Breast epithelium (tissue), 4 donors: ENCODE measurements at regions not wholly inside any gene's neighbourhood (a gene's known extent, or its start where the extent isn't known, plus 50 kb on each side); places are given as distances from the start of the nearest gene placed in this dataset.

Experiments
- DNase-seq, 2 donors: peaks; one replicate each; pipeline ENCODE4 v3.0.0-alpha.2; 2019; ENCODE audit warnings: low spot score in 2 of 2
- H3K27ac ChIP-seq, 2 donors: fragments of 200-600 bp; sonication (generic) in 1 of 2; one replicate each; pipeline ENCODE4 v1.5.1; 2016 to 2019; ENCODE audit warnings: mild to moderate bottlenecking in 1 of 2
- H3K27me3 ChIP-seq, 2 donors: fragments of 200-600 bp; sonication (generic) in 1 of 2; one replicate each; pipeline versions ENCODE4 v1.5.1 to v1.6.0; 2017 to 2019; ENCODE audit warnings: control low read depth in 1 of 2, mild to moderate bottlenecking in 1 of 2
- H3K36me3 ChIP-seq: fragments of 200-600 bp; one replicate; pipeline ENCODE4 v1.5.1; 2019
- H3K4me1 ChIP-seq, 2 donors: fragments of 200-600 bp; sonication (generic); one replicate each; pipeline ENCODE4 v1.5.1; 2016 to 2019; ENCODE audit warnings: control low read depth in 1 of 2
- H3K4me3 ChIP-seq, 3 donors: fragments of 200-600 bp; sonication (generic); 1 replicate in 2 of 3; 2 replicates in 1 of 3; pipeline ENCODE4 v1.5.1; 2016 to 2019; ENCODE audit warnings: mild to moderate bottlenecking in 3 of 3, moderate library complexity in 2 of 3
- H3K9me3 ChIP-seq, 2 donors: fragments of 200-600 bp; sonication (generic) in 1 of 2; one replicate each; pipeline ENCODE4 v1.5.1; 2016 to 2019; ENCODE audit warnings: control low read depth in 1 of 2
- CTCF ChIP-seq, 3 donors: fragments of 450-650 bp; IDR thresholded peaks; one replicate each; pipeline ENCODE4 v1.5.1; 2016 to 2017; ENCODE audit warnings: antibody characterized with exemption in 3 of 3, mild to moderate bottlenecking in 3 of 3, moderate library complexity in 3 of 3
- POLR2A ChIP-seq: fragments of 450-650 bp; IDR thresholded peaks from one replicate; pipeline ENCODE4 v1.6.1; 2016; ENCODE audit warnings: antibody characterized with exemption, mild to moderate bottlenecking, moderate library complexity
- POLR2AphosphoS5 ChIP-seq, 3 donors: sonication (generic); formaldehyde crosslinking; IDR thresholded peaks; one replicate each; pipeline ENCODE4 v1.6.1; 2017; ENCODE audit warnings: antibody characterized with exemption in 3 of 3
- intact Hi-C: fragments of 100-400 bp; cut with DNase I; formaldehyde crosslinking; loops from one replicate; pipeline ENCODE4 v1.15.1; 2023; ENCODE audit warnings: low total_unique reads

GRCh38 chr6:8574311-8574710 lies 139.0 kb upstream of the SLC35B3 start:
- no peaks in the 10 kb centered on the region for H3K27me3 ChIP-seq
- intact Hi-C loops: no loop called here
- H3K9me3 ChIP-seq: no peaks in the 10 kb centered on the region
- no peak for DNase-seq
- H3K4me1 ChIP-seq: no peaks in the 10 kb centered on the region
- no peaks in the 10 kb centered on the region for H3K36me3 ChIP-seq
- H3K27ac ChIP-seq: no peak overlapping the region
- no peak overlapping the region for H3K4me3 ChIP-seq
- TF ChIP-seq CTCF (IDR thresholded peaks at IDR 0.05): no peak
- TF ChIP-seq POLR2A: no peak
- no peak for TF ChIP-seq POLR2AphosphoS5 (IDR thresholded peaks at IDR 0.05)

GRCh38 chr6:8570256-8570920 lies 135.0 kb upstream of the SLC35B3 start:
- no peak for TF ChIP-seq CTCF (IDR thresholded peaks at IDR 0.05)
- Histone ChIP-seq H3K27me3 (no peaks in the 10 kb centered on the region), H3K4me1 (no peaks in the 10 kb centered on the region), H3K9me3 (no peaks in the 10 kb centered on the region), H3K27ac (no peak overlapping the region), H3K4me3 (no peak overlapping the region), H3K36me3 (no peaks in the 10 kb centered on the region)
- DNase-seq: no peak
- intact Hi-C loops: no loop called here

DNA sequence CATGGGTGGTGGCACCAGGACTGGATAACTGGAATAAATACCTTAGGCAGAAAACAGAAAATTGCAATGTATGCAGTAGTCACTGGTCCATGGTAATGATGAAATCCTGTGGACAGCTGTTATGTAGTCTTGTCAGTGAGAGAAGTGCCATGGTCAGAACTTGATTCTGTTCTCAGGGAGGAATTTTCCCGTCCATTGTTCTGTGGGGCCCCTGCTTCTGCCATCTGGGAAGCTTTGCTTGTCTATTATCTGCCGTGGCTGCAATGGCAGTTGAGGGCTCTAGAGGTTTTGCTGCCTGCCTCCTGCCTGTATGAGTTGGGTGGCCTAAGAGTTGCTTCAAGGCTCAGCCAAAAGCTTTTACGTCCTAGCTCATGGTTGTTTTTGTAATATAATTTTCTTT lies 126.8 kb upstream of the SLC35B3 start:
- Histone ChIP-seq H3K4me3 (no peak overlapping the region), H3K27me3 (no peaks in the 10 kb centered on the region), H3K9me3 (no peaks in the 10 kb centered on the region), H3K27ac (no peak overlapping the region), H3K36me3 (no peaks in the 10 kb centered on the region), H3K4me1 (no peaks in the 10 kb centered on the region)
- TF ChIP-seq POLR2AphosphoS5 (IDR thresholded peaks at IDR 0.05): no peak
- TF ChIP-seq POLR2A: no peak
- no peak for TF ChIP-seq CTCF (IDR thresholded peaks at IDR 0.05)
- DNase-seq: no peak
- intact Hi-C loops: loop anchor here (5.0 kb wide), 1 partner anchor 840 kb away; no protein-coding TSS in a partner anchor

- H3K36me3 ChIP-seq: no peaks in the 10 kb centered on the region
- TF ChIP-seq CTCF (IDR thresholded peaks at IDR 0.05) (no peak), POLR2AphosphoS5 (IDR thresholded peaks at IDR 0.05) (no peak), POLR2A (no peak)
- no peaks in the 10 kb centered on the region for H3K27me3 ChIP-seq
- H3K9me3 ChIP-seq: no peaks in the 10 kb centered on the region
- H3K4me3 ChIP-seq: no peak overlapping the region
- no peak overlapping the region for H3K27ac ChIP-seq
- intact Hi-C loops: no loop called here
- no peaks in the 10 kb centered on the region for H3K4me1 ChIP-seq
- DNase-seq: no peak
Observed at GRCh38 chr6:8558953-8559352, 123.6 kb upstream of the SLC35B3 start.

DNA sequence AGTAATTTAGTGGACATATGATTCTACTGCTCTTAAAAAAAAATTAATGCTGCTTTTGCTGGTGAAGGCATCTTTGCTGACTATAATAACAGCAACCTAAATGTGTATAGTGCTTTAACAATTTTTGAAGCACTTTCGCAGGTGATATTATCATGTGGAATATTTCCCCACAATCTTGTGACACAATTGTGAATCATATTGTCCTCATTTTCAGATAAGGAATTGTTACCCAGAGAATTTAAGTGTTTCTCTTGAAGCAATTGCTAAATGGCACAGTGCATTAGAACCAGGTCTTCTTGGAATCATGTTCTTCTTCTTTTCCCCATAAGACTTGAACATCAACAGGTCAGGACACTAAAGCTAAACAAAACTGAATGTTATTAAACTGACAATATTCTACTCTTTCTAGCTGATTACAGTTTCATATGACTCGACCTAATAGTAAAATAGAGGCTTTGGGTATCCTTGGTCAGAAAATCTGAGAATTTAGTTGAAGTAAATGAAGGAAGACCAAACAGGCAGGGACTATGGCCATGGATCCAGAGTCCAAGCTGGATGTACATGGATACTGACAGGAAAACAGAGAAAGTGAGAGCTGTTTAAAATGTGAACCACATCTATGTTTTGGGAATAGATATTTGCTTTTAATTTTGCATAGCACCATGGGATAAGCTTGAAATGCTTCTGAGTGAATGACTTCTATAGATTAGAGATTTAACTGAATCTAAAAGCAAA lies 121.8 kb upstream of the SLC35B3 start:
- Histone ChIP-seq H3K27me3 (no peaks in the 10 kb centered on the region), H3K4me3 (no peak overlapping the region), H3K9me3 (no peaks in the 10 kb centered on the region), H3K27ac (no peak overlapping the region), H3K4me1 (no peaks in the 10 kb centered on the region), H3K36me3 (no peaks in the 10 kb centered on the region)
- intact Hi-C loops: no loop called here
- DNase-seq: no peak
- TF ChIP-seq POLR2A (no peak), POLR2AphosphoS5 (IDR thresholded peaks at IDR 0.05) (no peak), CTCF (IDR thresholded peaks at IDR 0.05) (no peak)
